Activated gamma-delta T cell treated with Interleukin-2 at 50 U/mL for 16 hours (primary cell): ENCODE measurements at regions not wholly inside any gene's neighbourhood (a gene's known extent, or its start where the extent isn't known, plus 50 kb on each side); places are given as distances from the start of the nearest gene placed in this dataset.
"Not testable (repeated sequence)": the region's sequence is repeated elsewhere in the genome, so short reads cannot be mapped to it uniquely, and the experiment has no call there.

Source experiments
- DNase-seq: peaks from one replicate; pipeline ENCODE4 v3.0.0-alpha.2; 2020

DNA sequence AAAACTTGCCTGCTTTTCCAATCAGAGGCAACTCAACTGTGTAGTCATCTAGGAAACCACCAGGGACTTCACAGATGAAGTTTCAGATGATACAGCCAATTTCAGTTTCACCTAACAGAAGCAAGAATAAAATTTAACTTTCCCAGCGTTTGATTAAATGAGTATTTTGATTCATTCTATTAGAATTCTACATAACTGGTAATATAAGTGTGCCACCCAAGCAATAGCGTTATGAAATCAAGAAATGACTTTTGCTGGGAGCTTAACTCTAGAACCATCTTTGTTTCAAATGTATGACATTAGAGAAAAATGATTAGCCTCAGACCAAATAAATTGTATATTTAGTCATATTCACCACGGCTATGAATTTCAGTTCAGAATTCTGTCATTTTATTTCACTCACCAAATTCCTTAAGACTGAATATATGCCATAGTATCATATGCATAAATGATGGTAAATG lies 239.3 kb downstream of the NRIP1 start:
- no peak for DNase-seq

DNA sequence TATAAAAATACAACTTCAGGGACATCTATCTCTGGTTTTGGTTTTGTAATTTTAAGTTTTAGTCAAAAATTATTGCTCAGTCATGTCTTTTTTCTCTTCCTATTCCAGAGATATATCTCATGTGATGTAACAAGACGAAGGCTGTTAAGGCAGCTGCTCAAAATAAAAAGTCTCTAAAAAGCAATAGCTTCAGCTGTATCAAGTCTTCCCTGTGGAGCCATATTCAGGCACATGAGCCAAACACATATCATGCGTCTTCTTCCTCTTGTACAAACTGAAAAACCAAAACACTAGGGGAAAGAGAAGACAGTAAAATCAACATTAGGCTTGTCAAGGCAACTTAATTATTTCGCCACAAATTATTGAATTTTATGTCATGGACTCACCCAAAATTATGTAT lies 240.7 kb downstream of the NRIP1 start:
- no peak for DNase-seq

DNA sequence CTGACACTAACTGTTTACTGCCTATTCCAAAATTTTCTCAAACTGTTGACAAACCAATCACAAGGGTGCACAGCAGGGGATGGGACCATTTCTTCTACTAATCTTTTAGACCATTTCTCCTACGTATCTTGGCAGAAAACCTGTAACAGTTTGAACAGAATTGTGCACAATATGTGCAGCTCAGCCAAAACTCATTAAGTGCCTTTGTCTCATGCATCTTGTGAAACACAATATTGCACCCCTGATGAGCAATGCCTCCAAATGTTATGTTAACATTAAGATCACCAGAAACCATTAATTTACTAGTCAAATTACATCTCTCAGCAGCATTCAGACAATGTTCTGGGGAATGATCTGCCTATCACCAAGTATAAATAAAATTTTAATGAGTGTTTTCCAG lies 247.5 kb downstream of the NRIP1 start:
- DNase-seq, result no peak

DNA sequence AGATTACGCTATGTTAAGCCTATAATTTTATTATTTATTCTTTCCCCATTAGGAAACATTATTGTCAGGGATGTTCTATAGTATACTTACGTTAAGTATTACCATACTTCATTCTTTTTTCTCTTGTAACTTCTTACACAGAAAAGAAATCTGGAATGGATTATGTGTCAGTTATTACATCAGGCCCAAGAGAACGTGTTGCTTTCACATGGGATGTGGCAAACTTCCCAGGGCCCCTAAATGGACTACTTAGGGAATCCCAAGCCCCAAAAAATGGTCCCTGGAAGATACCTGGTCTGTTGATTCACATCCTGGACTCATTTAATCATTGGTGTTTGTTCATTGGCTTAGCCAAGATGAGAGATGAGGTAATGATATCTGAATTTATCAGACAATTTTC lies 249.8 kb downstream of the NRIP1 start:
- DNase-seq, result no peak

DNA sequence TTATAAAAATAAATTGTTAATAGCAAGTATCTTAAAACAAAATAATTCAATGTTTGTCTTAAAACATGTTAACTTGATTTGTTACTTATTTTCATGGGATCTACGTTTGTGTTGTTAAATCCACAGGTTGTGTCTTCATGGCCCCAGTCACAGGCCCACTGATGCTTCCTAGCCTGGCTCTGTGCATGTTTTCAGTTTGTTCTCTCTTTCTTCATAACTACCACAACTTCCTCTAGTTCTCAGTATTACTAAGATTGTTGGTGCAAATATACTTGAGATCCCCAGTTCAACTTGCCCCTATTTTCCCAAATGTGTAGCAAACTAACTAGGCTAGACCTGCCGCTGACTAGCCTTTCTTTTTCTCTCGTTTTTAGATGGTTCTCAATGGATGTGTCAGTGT lies 250.5 kb downstream of the NRIP1 start:
- no peak for DNase-seq

DNA sequence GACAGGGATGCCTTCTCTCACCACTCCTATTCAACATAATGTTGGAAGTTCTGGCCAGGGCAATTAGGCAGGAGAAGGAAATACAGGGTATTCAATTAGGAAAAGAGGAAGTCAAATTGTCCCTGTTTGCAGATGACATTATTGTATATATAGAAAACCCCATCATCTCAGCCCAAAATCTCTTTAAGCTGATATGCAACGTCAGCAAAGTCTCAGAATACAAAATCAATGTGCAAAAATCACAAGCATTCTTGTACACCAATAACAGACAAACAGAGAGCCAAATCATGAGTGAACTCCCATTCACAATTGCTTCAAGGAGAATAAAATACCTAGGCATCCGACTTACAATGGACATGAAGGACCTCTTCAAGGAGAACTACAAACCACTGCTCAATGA lies 258.1 kb upstream of the SAMSN1 start:
- not testable (repeated sequence) for DNase-seq

DNA sequence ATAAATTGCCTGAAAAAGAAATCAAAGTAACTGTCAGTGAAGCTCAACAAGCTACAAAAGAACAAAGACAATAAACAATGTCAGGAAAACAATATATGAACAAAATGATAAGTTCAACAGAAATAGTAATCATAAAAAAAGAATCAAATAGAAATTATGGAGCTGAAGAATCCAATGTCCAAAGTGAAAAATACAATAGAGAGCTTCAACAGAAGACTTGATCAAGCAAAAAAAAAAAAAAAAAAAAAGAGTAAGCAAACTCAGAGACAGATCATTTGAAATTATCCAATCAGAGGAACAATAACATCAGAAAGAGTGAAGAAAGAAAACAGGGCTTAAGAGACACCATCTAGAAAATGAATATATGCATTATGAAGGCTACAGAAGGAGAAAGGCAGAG lies 251.4 kb upstream of the SAMSN1 start:
- DNase-seq, result no peak

DNA sequence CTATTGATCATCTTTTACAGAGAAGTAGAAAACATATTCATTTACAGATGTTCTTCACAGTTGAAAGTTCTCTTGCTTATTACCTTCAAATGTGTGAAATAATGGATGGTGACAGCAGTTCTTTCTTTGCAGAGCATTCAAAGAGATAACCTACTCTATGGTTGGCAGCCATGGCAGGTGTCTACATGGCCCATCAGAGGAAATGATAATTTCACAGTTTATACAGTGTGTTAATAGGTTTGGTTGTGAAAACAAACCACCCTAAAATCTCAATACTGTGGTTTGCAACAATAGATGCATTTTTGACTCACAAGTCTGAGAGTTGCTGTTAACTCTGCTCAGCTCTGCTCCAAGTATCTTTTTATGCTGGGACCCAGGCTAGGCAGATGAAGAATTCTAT lies 241.2 kb upstream of the SAMSN1 start:
- no peak for DNase-seq

DNA sequence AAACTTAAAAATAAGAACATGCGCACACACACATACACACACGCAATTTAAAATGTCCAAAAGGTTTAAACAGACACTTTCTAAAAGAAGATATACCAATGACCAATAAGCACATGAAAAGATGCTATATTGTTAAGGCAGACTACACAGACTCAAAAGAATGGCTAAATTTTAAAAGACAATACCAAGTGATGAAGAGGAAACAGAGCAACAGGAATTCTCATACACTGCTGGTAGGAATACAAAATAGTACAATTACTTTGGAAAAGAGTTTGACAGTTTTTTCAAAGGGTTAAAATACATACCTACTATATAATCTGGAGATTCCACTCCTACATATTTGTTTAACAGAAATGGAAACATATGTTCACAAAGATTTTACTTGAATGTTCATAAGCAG lies 239.6 kb upstream of the SAMSN1 start:
- no peak for DNase-seq

DNA sequence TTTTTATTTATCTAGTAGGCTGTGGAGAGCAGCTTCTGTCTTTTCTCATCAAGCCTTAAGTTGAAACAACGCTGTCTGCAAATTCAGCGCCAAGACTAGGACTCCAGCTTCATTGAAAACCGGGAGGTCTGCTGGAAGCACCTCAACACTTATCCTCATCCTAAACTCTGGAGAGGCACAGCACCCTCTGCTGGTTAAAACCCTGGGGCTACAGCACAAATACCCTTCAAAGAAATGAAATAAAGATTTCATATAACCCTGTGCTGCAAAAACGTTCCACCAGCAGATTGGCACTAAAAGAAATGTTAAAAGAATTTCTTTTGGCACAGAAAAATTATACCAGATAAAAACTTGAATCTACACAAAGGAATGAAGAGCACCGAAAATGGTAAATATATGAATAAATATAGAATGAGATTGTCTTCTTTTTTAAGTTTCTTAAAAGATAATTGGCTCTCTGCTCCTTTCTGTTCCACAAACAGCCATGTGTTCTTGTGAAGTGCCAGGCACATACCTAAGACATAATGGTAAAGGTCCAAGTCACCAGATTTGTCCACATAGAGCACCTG lies 227.7 kb upstream of the SAMSN1 start:
- DNase-seq, result peak; percentile 31

DNA sequence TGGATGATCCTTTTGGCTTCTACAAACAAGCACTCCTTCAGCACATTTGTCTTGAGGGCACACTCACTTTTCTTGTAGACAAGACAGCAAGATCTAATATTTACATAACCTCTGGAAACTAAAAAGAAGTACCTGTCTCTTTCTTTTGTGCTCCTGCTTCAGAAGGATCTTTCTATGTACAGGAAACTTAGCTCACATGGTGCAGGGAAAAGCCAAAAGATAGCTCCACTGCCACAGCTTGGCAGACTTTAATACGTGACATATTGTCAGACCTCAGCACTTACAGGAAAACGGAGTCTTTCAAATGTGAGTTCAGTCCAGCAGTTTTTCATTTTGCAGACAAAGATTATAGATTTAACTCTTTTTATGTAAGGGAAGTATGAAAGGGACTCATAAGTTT lies 225.5 kb upstream of the SAMSN1 start:
- no peak for DNase-seq

DNA sequence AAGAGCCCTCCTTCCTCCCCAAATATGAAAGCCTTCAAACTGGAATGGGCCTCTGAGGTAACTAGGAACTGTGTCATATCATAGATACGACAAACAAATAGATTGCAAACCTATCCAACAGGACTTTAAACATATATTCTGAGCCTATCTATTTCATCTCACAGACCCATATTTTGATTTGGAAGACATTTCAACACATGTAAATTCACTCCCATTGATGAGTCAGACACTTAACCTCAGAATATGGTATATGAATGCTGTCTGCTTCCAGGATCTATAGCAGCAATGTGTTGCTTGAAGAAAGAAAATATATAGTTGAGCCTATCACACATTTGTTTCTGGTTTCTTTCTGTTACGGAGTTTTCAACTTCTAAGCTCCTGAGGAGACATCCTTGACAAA lies 221.9 kb upstream of the SAMSN1 start:
- no peak for DNase-seq

DNA sequence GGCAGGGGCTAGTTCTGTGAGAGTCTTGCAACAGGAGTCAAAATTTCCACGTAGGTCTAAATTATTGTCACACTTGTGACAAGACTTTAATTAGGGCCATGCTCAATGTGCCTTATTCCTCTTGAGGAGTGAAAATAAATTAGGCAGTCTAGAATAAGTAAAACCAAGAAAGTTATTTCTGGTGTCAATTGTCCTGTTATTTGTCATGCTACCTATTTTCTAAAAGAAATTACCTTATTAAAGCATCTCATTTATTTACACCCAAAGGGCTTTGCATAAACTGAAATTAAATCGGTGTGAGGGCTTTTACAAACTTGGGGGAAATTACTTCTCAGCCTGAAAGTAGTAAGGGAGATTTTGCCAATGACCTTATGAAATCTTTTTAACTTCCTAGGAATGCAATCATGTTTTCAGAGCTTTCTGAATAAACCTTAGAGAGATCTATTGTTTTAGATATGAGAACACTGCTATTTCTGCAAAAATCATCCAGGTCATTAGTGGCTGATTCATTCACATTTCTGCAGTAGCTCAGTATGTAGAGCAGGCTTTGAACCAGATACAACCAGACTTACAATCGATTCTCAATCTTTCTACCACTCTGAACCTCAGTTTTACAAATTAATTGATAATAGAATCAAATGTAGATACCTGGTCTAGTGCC lies 221.2 kb upstream of the SAMSN1 start:
- no peak for DNase-seq

DNA sequence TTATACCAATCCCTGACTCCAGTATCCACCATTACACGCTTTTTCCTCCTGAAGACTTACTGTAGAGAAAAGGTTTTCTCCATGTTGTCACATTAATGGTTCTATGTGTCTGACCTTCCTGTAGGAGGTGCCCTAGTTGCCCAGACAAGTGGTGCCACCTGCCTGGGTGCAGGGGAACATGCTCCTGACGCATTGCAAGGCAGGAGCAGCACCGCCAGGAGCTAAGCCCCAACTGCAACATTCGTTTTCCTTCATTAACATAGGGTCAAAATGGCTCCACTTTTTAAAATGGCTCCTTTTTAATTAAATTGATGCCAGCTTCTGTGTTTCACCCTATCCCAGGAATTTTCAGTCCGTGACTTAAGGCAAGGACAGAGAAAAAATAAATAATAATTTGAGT lies 220.1 kb upstream of the SAMSN1 start:
- DNase-seq, result no peak

DNA sequence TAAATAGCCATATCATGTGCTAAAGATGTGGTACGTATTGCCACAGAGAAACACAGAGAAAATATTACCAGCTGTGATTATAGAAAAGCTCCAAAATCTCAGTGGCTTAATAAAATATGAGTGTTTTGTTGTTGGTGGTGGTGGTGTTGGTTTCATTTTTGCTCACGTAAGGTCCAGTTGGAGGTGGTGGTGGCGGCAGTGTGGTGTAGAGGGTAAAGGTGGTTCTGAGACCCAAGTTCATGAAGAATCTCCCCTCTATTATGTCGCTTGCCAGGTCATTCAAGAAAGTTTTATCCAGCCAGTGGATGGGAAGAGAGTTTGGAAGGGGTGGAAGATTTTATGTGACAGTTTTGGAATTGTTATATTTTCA lies 217.6 kb upstream of the SAMSN1 start:
- no peak for DNase-seq

DNA sequence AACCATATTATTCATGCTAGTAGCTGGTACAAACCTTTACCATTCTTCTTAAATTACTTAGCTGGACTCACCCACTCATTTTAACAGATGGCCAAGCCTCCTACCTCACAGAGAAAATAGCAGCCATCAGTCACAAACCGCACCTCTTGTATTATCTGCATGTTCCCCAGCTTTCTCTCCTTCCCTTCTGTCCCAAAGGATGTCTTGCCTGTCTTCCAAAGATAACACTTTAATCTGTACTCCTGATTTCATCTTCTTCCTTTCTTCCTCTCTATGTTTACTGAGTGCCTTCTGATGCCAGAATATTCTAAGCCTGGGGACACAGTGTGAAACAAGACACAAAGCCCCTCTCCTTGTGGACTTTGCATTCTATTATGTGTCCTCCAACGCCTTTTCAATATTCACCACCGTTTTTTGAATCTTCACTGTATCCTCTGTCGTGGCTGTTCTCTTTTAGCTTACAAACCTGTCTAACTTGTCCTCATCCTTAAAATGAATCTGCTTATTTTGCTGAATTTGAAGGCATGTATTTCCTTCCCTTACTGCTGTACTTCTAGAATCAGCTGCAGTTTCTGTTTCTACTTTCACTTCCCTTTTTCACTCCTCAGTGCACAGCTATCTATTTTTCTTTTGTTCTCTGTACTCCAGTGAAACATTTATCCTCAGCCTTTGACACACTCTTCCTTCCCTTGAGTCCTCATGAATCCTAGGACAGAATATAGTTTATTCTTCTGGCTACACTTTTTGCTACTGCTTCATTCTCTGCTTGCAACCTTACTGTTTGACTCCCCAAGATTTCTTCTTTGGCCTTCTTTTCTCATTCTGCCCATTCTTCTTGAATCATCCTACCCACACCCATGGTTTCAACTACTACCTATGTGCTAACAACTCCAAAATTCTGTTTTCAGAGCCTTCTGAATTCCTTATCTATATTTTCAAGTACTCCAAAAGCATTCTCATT lies 216.9 kb upstream of the SAMSN1 start:
- no peak for DNase-seq

DNA sequence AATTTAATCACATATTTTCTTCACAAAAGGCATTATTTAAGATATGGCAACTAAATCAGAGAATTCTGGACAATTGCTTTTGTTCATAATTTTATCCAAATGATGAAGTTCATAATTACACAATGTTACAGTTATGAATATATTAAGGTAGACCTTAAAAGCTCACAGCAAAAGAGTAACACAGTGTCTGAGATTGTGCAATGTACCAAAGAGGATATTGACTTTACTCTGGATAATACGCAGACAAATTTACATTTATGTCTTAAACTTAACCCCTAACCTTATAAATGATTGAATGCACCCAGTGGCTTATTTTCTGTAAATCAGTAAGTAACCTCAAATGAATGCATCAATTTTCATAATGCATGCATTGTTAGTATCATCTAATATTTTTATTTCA lies 216.2 kb upstream of the SAMSN1 start:
- DNase-seq, result no peak

DNA sequence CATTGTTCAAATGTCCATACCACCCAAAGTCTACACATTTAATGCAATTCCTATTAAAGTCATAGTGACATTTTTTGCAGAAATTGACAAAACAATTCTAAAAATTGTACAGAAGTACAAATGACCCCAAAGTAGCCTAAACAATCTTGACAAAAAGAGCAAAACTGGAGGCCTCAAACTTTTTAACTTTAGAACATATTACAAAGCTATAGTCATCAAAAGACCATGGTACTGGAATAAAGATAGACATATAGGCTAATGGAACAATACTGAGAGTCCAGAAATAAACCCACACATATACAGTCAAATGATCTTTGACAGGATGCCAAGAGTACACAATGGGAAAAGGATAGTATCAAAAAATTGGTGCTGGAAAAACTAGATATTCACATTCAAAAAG lies 213.2 kb upstream of the SAMSN1 start:
- DNase-seq, result no peak

DNA sequence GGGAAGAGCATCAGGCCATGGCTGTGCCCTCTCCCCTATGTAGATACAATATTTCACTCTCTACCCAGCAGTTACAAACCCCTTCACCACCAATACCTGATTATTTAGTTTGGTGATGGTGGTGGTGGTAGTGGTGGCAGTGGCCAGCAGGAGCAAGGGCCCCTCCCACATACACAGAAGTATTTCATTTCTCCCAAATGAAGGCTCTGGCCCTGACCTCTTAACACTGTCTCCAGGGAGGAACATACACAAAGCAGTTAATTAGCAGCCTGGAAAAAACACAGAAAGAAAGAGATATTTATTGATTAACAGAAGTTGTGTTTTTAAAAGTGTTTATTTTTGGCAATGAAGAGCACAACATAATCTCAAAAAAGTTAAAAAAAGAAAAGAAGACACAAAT lies 212.7 kb upstream of the SAMSN1 start:
- no peak for DNase-seq

DNA sequence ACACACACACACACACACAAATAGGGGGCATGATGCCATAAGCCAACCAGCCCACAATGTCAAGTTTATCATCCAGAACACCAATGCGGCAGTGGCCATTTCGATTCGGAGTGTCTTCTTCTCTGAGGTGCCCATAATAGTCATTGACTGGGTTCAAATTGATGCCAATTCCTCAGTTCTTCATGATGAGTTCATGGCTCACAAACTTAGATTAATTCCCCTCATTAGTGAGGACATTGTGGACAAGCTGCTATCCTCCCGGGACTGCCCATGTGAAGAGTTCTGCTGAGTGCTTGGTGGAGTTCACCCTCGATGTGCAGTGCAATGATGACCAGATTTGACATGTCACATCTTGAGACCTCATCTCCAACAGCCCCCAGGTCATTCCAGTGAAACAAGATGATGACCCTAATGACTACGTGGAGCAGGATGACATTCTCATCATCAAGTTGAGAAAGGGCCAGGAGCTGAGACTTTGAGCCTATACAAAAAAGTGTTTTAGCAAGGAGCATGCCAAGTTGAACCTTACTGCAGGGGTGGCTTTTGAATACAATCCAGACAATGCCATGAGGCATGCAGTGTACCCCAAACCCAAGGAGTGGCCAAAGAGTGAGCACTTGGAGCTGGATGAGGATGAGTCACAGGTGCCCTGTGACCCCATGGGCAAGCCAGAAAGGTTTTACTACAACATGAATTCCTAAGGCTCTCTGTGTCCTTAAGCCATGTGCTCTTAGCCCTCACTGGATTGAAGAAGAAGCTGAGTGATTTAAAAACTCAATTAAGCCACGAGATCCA lies 211.6 kb upstream of the SAMSN1 start:
- no peak for DNase-seq

DNA sequence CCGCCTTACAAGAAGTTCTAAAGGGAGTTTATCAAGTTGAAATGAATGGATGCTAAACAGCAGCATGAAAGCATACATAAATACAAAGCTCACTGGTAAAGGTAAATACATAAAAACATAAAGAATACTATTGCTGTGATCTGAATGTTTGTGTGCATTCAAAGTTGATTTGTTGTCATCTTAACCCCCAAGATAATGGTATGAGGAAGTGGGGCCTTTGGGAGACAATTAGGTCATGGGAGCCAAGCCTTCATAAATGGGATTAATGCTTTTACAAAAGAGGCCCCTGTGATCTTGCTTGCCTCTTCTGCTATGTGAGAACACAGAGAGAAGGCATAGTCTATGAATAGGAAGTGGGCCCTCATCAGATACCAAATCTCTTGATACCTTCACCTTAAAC lies 209.0 kb upstream of the SAMSN1 start:
- no peak for DNase-seq

DNA sequence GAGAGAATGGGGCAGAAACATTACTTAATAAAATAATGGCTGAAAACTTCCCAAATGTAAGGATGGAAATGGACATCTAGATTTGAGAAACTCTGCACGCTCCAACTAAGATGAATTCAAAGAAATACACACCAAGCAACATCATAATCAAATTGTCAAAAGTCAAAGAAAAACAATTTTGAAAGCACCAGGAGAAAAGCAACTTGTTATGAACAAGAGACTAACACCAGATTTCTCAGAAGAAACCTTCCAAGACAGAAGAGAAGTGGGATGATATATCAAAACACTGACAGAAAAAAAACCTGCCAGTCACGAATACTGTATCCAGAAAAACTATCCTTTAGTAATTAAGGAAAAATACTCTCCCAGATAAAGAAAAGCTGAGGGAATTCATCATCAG lies 208.6 kb upstream of the SAMSN1 start:
- DNase-seq, result no peak

DNA sequence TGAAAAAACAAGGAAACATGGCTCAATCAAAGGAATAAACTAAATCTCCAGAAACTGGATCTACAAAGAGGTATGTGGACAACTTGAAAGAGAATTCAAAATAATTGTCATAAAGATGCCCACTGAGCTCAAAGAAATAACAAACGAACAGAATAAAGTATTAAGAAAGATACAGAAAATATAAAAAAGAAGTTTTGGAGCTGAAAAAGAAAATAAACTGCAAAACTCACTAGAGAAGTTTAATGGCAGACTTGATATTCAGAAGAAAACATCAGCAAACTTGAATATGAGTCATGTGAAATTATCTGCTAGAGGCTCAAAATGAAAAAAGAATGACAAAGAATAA lies 208.1 kb upstream of the SAMSN1 start:
- DNase-seq, result no peak
